ENCODE measurements at regions not wholly inside any gene's neighbourhood (a gene's known extent, or its start where the extent isn't known, plus 50 kb on each side); places are given as distances from the start of the nearest gene placed in this dataset.

DNA sequence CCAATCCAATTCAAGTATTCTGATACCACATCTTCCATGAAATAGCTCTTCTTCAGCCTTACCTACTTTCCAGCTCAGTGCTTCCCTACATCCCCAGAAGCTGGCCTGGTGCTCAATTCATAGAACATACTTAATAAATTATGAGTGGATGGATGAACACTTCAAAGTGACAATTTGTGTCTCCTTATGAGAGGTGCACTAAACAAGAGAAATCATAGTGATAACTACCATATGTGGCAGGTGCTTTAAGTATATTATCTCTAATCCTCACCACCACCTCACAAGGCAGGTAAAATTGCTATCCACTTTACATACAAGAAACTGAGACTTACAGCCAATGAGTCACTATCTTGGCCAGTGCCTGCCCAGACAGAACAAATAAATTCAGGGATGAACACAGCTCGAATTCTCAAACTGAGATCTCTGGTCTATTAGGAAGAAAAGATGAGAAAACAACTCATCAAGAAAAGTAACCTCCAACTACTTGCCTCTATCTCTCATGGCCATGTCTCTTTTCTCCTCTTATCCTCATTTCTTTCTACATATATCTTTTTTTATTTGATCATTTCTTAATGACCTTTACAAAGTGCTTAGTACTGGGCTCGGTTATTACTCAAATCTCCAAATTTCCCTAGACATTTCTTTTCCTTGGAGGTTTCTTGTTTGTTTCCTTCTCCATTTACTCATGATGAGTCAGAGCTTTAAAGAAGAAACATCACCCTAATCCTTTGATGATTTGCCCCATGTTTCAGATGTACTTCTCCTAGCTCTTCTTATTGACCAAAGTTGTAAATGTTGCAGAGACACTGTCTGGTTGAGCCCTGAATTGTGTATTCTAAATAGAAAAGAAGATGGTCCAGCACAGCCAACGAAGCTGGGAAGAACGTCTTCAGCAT lies 161.5 kb downstream of the RPS29 start:
- Histone ChIP-seq H3K4me1 (ENCODE audit: insufficient read depth, low read length, poor library complexity, severe bottlenecking) (no peaks in the 10 kb centered on the region), H3K36me3 (ENCODE audit: insufficient read depth, low read length, poor library complexity, severe bottlenecking) (no peaks in the 10 kb centered on the region), H3K27me3 (replicated peaks; ENCODE audit: insufficient read depth, low read depth, low read length, poor library complexity) (no peaks in the 10 kb centered on the region), H3K4me3 (ENCODE audit: low read depth, low read length, poor library complexity, severe bottlenecking) (no peak overlapping the region), H3K9me3 (ENCODE audit: low read depth, low read length, poor library complexity, severe bottlenecking) (no peaks in the 10 kb centered on the region), H3K27ac (ENCODE audit: low read depth, low read length, poor library complexity, severe bottlenecking) (no peak overlapping the region)
- ChIA-PET POLR2A (ENCODE audit: low non-redundant PET) (no interaction called here), CTCF (no interaction called here)
- no TSS peak for BruUV-seq (replicated peaks)
- intact Hi-C loops (cut with micrococcal nuclease; ENCODE audit: unreplicated experiment) = no loop called here
- no peak for DNase-seq (ENCODE audit: low spot score)
- TF ChIP-seq EZH2 (IDR thresholded peaks at IDR 0.05; ENCODE audit: borderline replicate concordance, low read depth, low read length, poor library complexity, severe bottlenecking) = no peak
- TF ChIP-seq, protein P1, sequence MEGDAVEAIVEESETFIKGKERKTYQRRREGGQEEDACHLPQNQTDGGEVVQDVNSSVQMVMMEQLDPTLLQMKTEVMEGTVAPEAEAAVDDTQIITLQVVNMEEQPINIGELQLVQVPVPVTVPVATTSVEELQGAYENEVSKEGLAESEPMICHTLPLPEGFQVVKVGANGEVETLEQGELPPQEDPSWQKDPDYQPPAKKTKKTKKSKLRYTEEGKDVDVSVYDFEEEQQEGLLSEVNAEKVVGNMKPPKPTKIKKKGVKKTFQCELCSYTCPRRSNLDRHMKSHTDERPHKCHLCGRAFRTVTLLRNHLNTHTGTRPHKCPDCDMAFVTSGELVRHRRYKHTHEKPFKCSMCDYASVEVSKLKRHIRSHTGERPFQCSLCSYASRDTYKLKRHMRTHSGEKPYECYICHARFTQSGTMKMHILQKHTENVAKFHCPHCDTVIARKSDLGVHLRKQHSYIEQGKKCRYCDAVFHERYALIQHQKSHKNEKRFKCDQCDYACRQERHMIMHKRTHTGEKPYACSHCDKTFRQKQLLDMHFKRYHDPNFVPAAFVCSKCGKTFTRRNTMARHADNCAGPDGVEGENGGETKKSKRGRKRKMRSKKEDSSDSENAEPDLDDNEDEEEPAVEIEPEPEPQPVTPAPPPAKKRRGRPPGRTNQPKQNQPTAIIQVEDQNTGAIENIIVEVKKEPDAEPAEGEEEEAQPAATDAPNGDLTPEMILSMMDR (conservative IDR thresholded peaks at IDR 0.05; ENCODE audit: low read depth, low read length) = no peak

DNA sequence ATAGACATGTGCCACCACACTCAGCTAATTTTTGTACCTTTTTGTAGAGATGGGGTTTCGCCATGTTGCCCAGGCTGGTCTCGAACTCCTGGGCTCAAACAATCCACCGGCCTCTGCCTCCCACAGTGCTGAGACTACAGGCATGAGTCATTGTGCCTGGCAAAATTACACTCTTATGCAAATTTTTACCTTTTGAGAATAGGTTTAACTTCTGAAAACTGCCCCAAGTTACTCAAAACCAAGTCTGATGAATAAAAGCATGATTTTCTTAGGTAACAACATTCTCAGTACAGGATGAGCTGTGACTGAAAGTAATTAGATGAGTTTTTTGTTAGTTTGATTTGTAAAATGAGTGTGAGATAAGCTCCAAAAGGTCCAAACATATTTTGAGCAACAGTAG lies 166.0 kb downstream of the RPS29 start:
- Histone ChIP-seq H3K27ac (ENCODE audit: low read depth, low read length, poor library complexity, severe bottlenecking) (no peak overlapping the region), H3K4me1 (ENCODE audit: insufficient read depth, low read length, poor library complexity, severe bottlenecking) (no peaks in the 10 kb centered on the region), H3K9me3 (ENCODE audit: low read depth, low read length, poor library complexity, severe bottlenecking) (no peaks in the 10 kb centered on the region), H3K4me3 (ENCODE audit: low read depth, low read length, poor library complexity, severe bottlenecking) (no peak overlapping the region), H3K36me3 (ENCODE audit: insufficient read depth, low read length, poor library complexity, severe bottlenecking) (no peaks in the 10 kb centered on the region), H3K27me3 (replicated peaks; ENCODE audit: insufficient read depth, low read depth, low read length, poor library complexity) (peaks cover 31% of the 10 kb centered on the region)
- BruUV-seq (replicated peaks) = no TSS peak
- POLR2A ChIA-PET (ENCODE audit: low non-redundant PET) = no interaction called here
- TF ChIP-seq, protein P1 (conservative IDR thresholded peaks at IDR 0.05; ENCODE audit: low read depth, low read length) = no peak
- no peak for TF ChIP-seq EZH2 (IDR thresholded peaks at IDR 0.05; ENCODE audit: borderline replicate concordance, low read depth, low read length, poor library complexity, severe bottlenecking)
- intact Hi-C loops (cut with micrococcal nuclease; ENCODE audit: unreplicated experiment) = no loop called here
- CTCF ChIA-PET = no interaction called here
- no peak for DNase-seq (ENCODE audit: low spot score)

DNA sequence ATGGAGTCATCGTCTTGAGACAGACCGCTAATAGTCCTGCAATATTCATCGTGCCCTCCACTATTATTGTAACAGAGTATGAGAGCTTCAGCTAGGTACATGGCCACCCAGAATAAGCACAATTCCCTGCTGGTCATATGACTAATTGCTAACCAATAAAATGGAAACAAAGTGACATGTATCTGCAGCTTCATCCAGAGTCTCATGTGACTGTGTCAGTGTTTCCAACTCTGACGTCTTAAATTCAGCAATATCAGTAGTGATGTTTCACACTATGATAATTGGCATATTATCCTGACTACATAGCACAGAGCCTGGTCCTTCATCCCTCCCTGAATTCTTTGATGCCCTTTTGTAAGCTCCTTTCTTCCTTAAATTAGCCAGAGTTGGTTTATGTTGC lies 167.4 kb downstream of the RPS29 start:
- Histone ChIP-seq H3K4me3 (ENCODE audit: low read depth, low read length, poor library complexity, severe bottlenecking) (no peak overlapping the region), H3K27me3 (replicated peaks; ENCODE audit: insufficient read depth, low read depth, low read length, poor library complexity) (peaks cover 31% of the 10 kb centered on the region), H3K4me1 (ENCODE audit: insufficient read depth, low read length, poor library complexity, severe bottlenecking) (no peaks in the 10 kb centered on the region), H3K36me3 (ENCODE audit: insufficient read depth, low read length, poor library complexity, severe bottlenecking) (no peaks in the 10 kb centered on the region), H3K27ac (ENCODE audit: low read depth, low read length, poor library complexity, severe bottlenecking) (no peak overlapping the region), H3K9me3 (ENCODE audit: low read depth, low read length, poor library complexity, severe bottlenecking) (no peaks in the 10 kb centered on the region)
- no peak for TF ChIP-seq EZH2 (IDR thresholded peaks at IDR 0.05; ENCODE audit: borderline replicate concordance, low read depth, low read length, poor library complexity, severe bottlenecking)
- TF ChIP-seq, protein P1 (conservative IDR thresholded peaks at IDR 0.05; ENCODE audit: low read depth, low read length) = no peak
- ChIA-PET CTCF (no interaction called here), POLR2A (ENCODE audit: low non-redundant PET) (no interaction called here)
- BruUV-seq (replicated peaks) = no TSS peak
- intact Hi-C loops (cut with micrococcal nuclease; ENCODE audit: unreplicated experiment) = no loop called here
- no peak for DNase-seq (ENCODE audit: low spot score)
